Liver (tissue), 8 donors: ENCODE measurements at regions not wholly inside any gene's neighbourhood (a gene's known extent, or its start where the extent isn't known, plus 50 kb on each side); places are given as distances from the start of the nearest gene placed in this dataset.

Experiments
- DNase-seq: peaks from one replicate; pipeline ENCODE4 v3.0.0-alpha.2; 2017; ENCODE audit warnings: low spot score
- H3K27ac ChIP-seq, 2 donors: one replicate each; pipeline ENCODE4 v1.7.0; 2013; ENCODE audit warnings: inconsistent platforms in 2 of 2, low read length in 2 of 2, control low read depth in 1 of 2, low read depth in 1 of 2, mild to moderate bottlenecking in 1 of 2
- H3K27me3 ChIP-seq, 4 donors: one replicate each; pipeline versions ENCODE4 v1.6.1 to v1.7.0; 2013; ENCODE audit warnings: low read length in 3 of 4, inconsistent platforms in 1 of 4, mild to moderate bottlenecking in 1 of 4, moderate library complexity in 1 of 4; ENCODE audit not compliant: control insufficient read depth in 4 of 4, insufficient read depth in 4 of 4
- H3K36me3 ChIP-seq, 4 donors: one replicate each; pipeline versions ENCODE4 v1.6.1 to v1.7.0; 2013; ENCODE audit warnings: low read length in 3 of 4, mild to moderate bottlenecking in 3 of 4, low read depth in 1 of 4, moderate library complexity in 1 of 4; ENCODE audit not compliant: control insufficient read depth in 4 of 4, insufficient read depth in 3 of 4
- H3K4me1 ChIP-seq, 4 donors: one replicate each; pipeline versions ENCODE4 v1.6.1 to v1.7.0; 2013; ENCODE audit warnings: low read length in 3 of 4, mild to moderate bottlenecking in 3 of 4, moderate library complexity in 1 of 4; ENCODE audit not compliant: control insufficient read depth in 4 of 4, insufficient read depth in 4 of 4
- H3K4me3 ChIP-seq, 3 donors: one replicate each; pipeline versions ENCODE4 v1.6.1 to v1.7.0; 2013; ENCODE audit warnings: low read length in 3 of 3, control low read depth in 1 of 3, low read depth in 1 of 3, mild to moderate bottlenecking in 1 of 3
- H3K9ac ChIP-seq, 2 donors: one replicate each; pipeline ENCODE4 v1.7.0; 2013; ENCODE audit warnings: low read length in 2 of 2, mild to moderate bottlenecking in 2 of 2, moderate library complexity in 2 of 2, control low read depth in 1 of 2, low read depth in 1 of 2
- H3K9me3 ChIP-seq, 4 donors: one replicate each; pipeline versions ENCODE4 v1.6.1 to v1.7.0; 2013; ENCODE audit warnings: low read length in 3 of 4; ENCODE audit not compliant: control insufficient read depth in 4 of 4
- EGR1 ChIP-seq, 2 donors: IDR thresholded peaks; 2 replicates each; pipeline ENCODE4 v1.6.1; 2016 to 2018; ENCODE audit warnings: antibody characterized with exemption in 2 of 2, low read depth in 2 of 2
- FOXA1 ChIP-seq: IDR thresholded peaks from 2 replicates; pipeline ENCODE4 v1.6.1; 2016; ENCODE audit warnings: antibody characterized with exemption
- FOXA2 ChIP-seq: IDR thresholded peaks from 2 replicates; pipeline ENCODE4 v1.6.1; 2016; ENCODE audit warnings: antibody characterized with exemption
- GABPA ChIP-seq, 2 donors: IDR thresholded peaks in 1 of 2; conservative IDR thresholded peaks in 1 of 2; 2 replicates each; pipeline ENCODE4 v1.6.1; 2016; ENCODE audit warnings: antibody characterized with exemption in 2 of 2, mild to moderate bottlenecking in 1 of 2, moderate library complexity in 1 of 2
- HNF4A ChIP-seq, 2 donors: conservative IDR thresholded peaks; 2 replicates each; pipeline ENCODE4 v1.6.1; 2016; ENCODE audit warnings: antibody characterized with exemption in 2 of 2, mild to moderate bottlenecking in 2 of 2
- HNF4G ChIP-seq: IDR thresholded peaks from 2 replicates; pipeline ENCODE4 v1.6.1; 2016; ENCODE audit warnings: antibody characterized with exemption
- JUND ChIP-seq, 2 donors: IDR thresholded peaks; 2 replicates each; pipeline ENCODE4 v1.6.1; 2016; ENCODE audit warnings: antibody characterized with exemption in 2 of 2
- NR2F2 ChIP-seq: IDR thresholded peaks from 2 replicates; pipeline ENCODE4 v1.6.1; 2016; ENCODE audit warnings: antibody characterized with exemption
- RAD21 ChIP-seq, 2 donors: IDR thresholded peaks; 2 replicates each; pipeline ENCODE4 v1.6.1; 2016; ENCODE audit warnings: antibody characterized with exemption in 2 of 2, mild to moderate bottlenecking in 2 of 2
- RXRA ChIP-seq, 2 donors: IDR thresholded peaks; 2 replicates each; pipeline ENCODE4 v1.6.1; 2017 to 2018; ENCODE audit warnings: antibody characterized with exemption in 2 of 2, mild to moderate bottlenecking in 1 of 2
- SP1 ChIP-seq: IDR thresholded peaks from 2 replicates; pipeline ENCODE4 v1.6.1; 2018; ENCODE audit warnings: antibody characterized with exemption, mild to moderate bottlenecking
- TAF1 ChIP-seq: conservative IDR thresholded peaks from 2 replicates; pipeline ENCODE4 v1.6.1; 2016; ENCODE audit warnings: antibody characterized with exemption, mild to moderate bottlenecking
- YY1 ChIP-seq: IDR thresholded peaks from 2 replicates; pipeline ENCODE4 v1.6.1; 2016; ENCODE audit warnings: antibody characterized with exemption, mild to moderate bottlenecking
- WGBS: extraction: QIAGEN DNeasy Blood & Tissue Kit; methylation state at CpG from one replicate; pipeline ENCODE4 v1.1.7; 2013; 5-methylcytosine and 5-hydroxymethylcytosine counted together
- TF ChIP-seq, protein P1 (sequence below): IDR thresholded peaks from 2 replicates; pipeline ENCODE4 v1.6.1; 2016; ENCODE audit warnings: antibody characterized with exemption
- TF ChIP-seq, protein P2 (sequence below): IDR thresholded peaks from 2 replicates; pipeline ENCODE4 v1.6.1; 2016; ENCODE audit warnings: antibody characterized with exemption
- TF ChIP-seq, protein P3 (sequence below): IDR thresholded peaks from 2 replicates; pipeline ENCODE4 v1.6.1; 2016; ENCODE audit warnings: antibody characterized with exemption, mild to moderate bottlenecking
- TF ChIP-seq, protein P4 (sequence below): IDR thresholded peaks from 2 replicates; pipeline ENCODE4 v1.6.1; 2016; ENCODE audit warnings: antibody characterized with exemption
- TF ChIP-seq, protein P5 (sequence below): fragments of 150-350 bp; IDR thresholded peaks from 2 replicates; pipeline ENCODE4 v1.5.1; 2017; ENCODE audit warnings: improper control_type of control experiment, low read depth, low read length; ENCODE audit not compliant: missing input control
- donor health status: healthy.
- donor health status: healthy.
- donor health status: healthy.
- donor health status: healthy.
- donor health status: healthy.

DNA sequence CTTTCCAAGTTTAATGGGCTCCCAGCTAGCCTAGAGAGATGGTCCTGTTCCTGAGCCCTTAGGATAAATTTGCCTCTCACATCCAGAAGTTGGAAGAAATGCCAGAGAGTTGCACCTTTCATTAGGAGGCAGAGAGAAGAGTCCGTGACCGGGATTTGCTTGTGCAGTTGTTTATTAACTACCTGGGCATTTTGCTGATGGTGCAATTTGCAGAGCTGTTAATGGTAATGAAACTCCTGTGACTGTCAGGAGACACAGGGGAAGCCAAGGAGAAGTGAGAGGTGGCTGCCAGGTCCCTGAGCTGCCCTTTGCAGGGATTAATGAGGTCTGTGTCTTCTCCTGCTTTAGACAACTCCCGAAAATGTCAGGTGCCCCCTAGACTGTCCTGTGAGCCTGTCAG, 69.1 kb upstream of the B3GAT1 start:
- Histone ChIP-seq H3K27me3 (no peaks in the 10 kb centered on the region), H3K27ac (no peak overlapping the region), H3K36me3 (peaks cover 0 to 20% (median 9%) of the 10 kb centered on the region in 4 donors), H3K4me3 (no peak overlapping the region), H3K9ac (no peak overlapping the region), H3K9me3 (no peaks in the 10 kb centered on the region), H3K4me1 (peaks cover 3 to 23% (median 8%) of the 10 kb centered on the region in 4 donors)
- TF ChIP-seq RAD21 (IDR thresholded peaks at IDR 0.05) (no peak), RXRA (IDR thresholded peaks at IDR 0.05) (peak in 1 of 2 donors; percentile 19), JUND (IDR thresholded peaks at IDR 0.05) (no peak), FOXA1 (no peak)
- 40% methylated on average over 3 of the region's 3 CpGs for WGBS
- DNase-seq: no peak

DNA sequence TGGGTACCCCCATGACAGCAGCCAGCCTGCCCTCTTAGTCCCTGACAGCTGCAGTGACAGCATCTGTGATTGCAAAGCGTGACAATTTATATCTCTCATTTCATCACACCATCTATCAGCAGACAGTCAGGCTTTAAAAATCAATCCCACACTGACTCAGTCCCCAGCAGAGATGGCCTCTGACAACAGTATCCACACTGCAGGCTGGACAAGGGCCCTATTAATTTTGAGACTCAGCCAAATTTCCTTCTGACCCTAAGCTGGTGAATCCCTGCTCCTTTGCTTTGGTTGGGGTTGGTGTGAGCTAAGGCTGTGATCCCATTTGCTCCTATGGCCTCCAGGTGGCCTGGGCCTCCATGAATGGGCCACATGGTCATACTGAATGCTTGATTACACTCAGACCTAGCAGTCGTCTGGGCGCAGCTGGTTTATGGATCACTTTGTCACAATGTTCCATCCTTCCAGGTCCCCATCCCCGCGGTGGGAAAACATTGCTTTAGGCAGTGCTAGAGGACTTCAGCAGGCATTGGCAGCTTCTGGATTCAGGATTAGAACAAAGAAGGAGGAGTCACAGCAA, 68.2 kb upstream of the B3GAT1 start:
- H3K27ac ChIP-seq: no peak overlapping the region
- 77% methylated on average over 5 of the region's 5 CpGs for WGBS
- no peaks in the 10 kb centered on the region for H3K27me3 ChIP-seq
- DNase-seq: no peak
- no peak overlapping the region for H3K9ac ChIP-seq
- H3K36me3 ChIP-seq: peaks cover 0 to 14% (median 5%) of the 10 kb centered on the region in 4 donors
- H3K4me3 ChIP-seq: no peak overlapping the region
- H3K4me1 ChIP-seq: peaks cover 3 to 23% (median 8%) of the 10 kb centered on the region in 4 donors
- TF ChIP-seq RXRA (IDR thresholded peaks at IDR 0.05) (peak in 1 of 2 donors; percentile 38), YY1 (peak; percentile 47), TAF1 (no peak), RAD21 (IDR thresholded peaks at IDR 0.05) (no peak)
- no peaks in the 10 kb centered on the region for H3K9me3 ChIP-seq

DNA sequence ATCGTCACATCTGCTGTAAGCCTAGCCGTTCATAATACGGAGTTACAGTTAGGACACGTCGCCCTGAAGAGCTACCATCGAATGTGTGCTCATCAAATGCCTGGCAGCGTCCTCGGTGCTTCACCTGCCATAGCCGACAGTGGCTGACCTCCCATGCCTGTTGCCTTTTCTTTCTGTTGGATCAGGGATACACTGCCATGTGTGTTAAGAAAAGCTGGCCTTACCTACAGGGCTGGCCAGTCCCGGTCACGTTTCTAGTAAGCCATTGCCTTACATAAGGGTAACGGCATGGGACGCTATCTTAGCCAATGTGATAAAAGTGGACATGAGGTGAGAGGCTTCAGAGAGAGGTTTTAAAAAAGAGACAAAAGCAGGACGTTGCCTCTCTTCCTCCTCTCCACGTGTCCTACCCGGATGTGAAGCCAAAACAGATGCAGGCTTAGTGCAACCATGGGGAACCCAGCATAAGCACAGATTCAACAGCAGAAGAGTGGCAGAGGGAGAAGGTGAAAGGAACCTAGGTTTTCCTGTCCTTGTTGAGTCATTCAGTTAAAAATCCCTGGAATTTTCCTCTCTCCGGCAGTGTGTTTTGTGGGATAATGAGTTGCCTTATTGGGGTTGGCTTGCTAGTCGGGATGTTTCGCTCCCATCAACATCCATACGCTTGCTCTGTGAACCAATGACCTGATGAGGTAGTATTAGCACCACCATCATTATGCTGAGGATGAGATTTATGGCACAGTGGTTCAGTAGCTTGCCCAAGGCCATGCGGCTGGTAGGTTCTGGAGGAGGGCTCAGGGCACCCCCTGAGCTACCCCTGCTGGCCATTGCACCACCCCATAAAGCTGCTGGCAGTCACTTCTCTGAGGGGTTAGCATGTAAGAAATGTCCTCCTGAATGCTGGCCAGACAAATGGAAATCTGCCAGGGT, 67.4 kb upstream of the B3GAT1 start:
- Histone ChIP-seq H3K9me3 (no peaks in the 10 kb centered on the region), H3K9ac (no peak overlapping the region), H3K27me3 (no peaks in the 10 kb centered on the region), H3K27ac (no peak overlapping the region), H3K4me1 (peaks cover 3 to 23% (median 8%) of the 10 kb centered on the region in 4 donors), H3K36me3 (peaks cover 0 to 10% (median 3%) of the 10 kb centered on the region in 4 donors), H3K4me3 (no peak overlapping the region)
- TF ChIP-seq FOXA1: no peak
- TF ChIP-seq HNF4G: no peak
- TF ChIP-seq EGR1 (IDR thresholded peaks at IDR 0.05; ENCODE audit: low read depth in 2 of 2): no peak
- TF ChIP-seq FOXA2: no peak
- TF ChIP-seq RXRA (IDR thresholded peaks at IDR 0.05): no peak
- no peak for TF ChIP-seq YY1
- no peak for TF ChIP-seq TAF1
- TF ChIP-seq SP1: no peak
- TF ChIP-seq, protein P1, sequence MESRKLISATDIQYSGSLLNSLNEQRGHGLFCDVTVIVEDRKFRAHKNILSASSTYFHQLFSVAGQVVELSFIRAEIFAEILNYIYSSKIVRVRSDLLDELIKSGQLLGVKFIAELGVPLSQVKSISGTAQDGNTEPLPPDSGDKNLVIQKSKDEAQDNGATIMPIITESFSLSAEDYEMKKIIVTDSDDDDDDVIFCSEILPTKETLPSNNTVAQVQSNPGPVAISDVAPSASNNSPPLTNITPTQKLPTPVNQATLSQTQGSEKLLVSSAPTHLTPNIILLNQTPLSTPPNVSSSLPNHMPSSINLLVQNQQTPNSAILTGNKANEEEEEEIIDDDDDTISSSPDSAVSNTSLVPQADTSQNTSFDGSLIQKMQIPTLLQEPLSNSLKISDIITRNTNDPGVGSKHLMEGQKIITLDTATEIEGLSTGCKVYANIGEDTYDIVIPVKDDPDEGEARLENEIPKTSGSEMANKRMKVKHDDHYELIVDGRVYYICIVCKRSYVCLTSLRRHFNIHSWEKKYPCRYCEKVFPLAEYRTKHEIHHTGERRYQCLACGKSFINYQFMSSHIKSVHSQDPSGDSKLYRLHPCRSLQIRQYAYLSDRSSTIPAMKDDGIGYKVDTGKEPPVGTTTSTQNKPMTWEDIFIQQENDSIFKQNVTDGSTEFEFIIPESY: no peak
- TF ChIP-seq GABPA (IDR thresholded peaks at IDR 0.05 in 1 of 2, conservative IDR thresholded peaks at IDR 0.05 in 1 of 2): no peak
- TF ChIP-seq HNF4A (conservative IDR thresholded peaks at IDR 0.05): no peak
- TF ChIP-seq RAD21 (IDR thresholded peaks at IDR 0.05): no peak
- TF ChIP-seq JUND (IDR thresholded peaks at IDR 0.05): no peak
- TF ChIP-seq, protein P2, sequence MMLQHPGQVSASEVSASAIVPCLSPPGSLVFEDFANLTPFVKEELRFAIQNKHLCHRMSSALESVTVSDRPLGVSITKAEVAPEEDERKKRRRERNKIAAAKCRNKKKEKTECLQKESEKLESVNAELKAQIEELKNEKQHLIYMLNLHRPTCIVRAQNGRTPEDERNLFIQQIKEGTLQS: no peak
- TF ChIP-seq, protein P3, sequence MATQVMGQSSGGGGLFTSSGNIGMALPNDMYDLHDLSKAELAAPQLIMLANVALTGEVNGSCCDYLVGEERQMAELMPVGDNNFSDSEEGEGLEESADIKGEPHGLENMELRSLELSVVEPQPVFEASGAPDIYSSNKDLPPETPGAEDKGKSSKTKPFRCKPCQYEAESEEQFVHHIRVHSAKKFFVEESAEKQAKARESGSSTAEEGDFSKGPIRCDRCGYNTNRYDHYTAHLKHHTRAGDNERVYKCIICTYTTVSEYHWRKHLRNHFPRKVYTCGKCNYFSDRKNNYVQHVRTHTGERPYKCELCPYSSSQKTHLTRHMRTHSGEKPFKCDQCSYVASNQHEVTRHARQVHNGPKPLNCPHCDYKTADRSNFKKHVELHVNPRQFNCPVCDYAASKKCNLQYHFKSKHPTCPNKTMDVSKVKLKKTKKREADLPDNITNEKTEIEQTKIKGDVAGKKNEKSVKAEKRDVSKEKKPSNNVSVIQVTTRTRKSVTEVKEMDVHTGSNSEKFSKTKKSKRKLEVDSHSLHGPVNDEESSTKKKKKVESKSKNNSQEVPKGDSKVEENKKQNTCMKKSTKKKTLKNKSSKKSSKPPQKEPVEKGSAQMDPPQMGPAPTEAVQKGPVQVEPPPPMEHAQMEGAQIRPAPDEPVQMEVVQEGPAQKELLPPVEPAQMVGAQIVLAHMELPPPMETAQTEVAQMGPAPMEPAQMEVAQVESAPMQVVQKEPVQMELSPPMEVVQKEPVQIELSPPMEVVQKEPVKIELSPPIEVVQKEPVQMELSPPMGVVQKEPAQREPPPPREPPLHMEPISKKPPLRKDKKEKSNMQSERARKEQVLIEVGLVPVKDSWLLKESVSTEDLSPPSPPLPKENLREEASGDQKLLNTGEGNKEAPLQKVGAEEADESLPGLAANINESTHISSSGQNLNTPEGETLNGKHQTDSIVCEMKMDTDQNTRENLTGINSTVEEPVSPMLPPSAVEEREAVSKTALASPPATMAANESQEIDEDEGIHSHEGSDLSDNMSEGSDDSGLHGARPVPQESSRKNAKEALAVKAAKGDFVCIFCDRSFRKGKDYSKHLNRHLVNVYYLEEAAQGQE: no peak
- TF ChIP-seq, protein P4, sequence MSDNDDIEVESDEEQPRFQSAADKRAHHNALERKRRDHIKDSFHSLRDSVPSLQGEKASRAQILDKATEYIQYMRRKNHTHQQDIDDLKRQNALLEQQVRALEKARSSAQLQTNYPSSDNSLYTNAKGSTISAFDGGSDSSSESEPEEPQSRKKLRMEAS: no peak
- no peak for TF ChIP-seq NR2F2
- TF ChIP-seq, protein P5, sequence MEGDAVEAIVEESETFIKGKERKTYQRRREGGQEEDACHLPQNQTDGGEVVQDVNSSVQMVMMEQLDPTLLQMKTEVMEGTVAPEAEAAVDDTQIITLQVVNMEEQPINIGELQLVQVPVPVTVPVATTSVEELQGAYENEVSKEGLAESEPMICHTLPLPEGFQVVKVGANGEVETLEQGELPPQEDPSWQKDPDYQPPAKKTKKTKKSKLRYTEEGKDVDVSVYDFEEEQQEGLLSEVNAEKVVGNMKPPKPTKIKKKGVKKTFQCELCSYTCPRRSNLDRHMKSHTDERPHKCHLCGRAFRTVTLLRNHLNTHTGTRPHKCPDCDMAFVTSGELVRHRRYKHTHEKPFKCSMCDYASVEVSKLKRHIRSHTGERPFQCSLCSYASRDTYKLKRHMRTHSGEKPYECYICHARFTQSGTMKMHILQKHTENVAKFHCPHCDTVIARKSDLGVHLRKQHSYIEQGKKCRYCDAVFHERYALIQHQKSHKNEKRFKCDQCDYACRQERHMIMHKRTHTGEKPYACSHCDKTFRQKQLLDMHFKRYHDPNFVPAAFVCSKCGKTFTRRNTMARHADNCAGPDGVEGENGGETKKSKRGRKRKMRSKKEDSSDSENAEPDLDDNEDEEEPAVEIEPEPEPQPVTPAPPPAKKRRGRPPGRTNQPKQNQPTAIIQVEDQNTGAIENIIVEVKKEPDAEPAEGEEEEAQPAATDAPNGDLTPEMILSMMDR: no peak
- DNase-seq: no peak
- WGBS: 91% methylated on average over 21 of the region's 21 CpGs
